ENCODE measurements at regions not wholly inside any gene's neighbourhood (a gene's known extent, or its start where the extent isn't known, plus 50 kb on each side); places are given as distances from the start of the nearest gene placed in this dataset.

DNA sequence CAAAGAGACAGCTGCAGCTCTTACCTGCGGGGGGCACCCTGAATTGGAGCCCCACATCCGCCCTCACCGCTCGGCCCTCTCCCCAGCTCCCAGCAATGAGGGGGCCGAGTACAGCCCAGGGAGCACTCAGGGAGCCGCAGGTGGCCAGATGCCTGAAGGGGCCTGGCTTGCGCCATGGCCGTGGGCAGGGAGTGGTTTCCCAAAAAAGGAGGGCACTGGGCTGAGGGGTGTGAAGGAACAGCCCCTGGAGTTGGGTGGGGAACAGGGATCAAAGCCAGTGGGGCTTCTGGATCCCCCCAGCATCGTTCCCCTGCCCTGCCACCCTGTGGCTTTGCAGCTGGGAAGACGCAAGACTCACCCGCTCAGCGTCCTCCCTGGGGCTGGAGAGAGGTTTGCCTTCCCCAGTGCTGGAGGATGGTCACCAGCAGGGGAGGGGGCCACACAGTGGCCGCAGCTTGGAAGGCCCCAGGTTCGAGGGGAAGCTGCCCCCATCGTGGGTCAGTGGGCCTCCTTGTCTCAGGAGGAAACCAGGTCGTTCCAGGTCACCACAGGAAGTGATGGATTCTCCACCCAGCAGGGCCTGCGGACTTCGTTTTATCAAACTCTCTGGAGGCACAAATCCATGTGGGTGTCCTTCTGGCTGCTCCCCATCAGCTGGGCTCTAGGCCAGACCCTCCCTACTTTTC, 68.2 kb upstream of the HPCAL1 start:
- POLR2A ChIA-PET, result no interaction called here
- TF ChIP-seq HDGF (IDR thresholded peaks at IDR 0.05; ENCODE audit: borderline replicate concordance) (no peak), BHLHE40 (IDR thresholded peaks at IDR 0.05; ENCODE audit: borderline replicate concordance) (no peak), SP1 (IDR thresholded peaks at IDR 0.05) (no peak), ZNF384 (IDR thresholded peaks at IDR 0.05) (no peak)
- TF ChIP-seq, protein P1, sequence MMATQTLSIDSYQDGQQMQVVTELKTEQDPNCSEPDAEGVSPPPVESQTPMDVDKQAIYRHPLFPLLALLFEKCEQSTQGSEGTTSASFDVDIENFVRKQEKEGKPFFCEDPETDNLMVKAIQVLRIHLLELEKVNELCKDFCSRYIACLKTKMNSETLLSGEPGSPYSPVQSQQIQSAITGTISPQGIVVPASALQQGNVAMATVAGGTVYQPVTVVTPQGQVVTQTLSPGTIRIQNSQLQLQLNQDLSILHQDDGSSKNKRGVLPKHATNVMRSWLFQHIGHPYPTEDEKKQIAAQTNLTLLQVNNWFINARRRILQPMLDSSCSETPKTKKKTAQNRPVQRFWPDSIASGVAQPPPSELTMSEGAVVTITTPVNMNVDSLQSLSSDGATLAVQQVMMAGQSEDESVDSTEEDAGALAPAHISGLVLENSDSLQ (IDR thresholded peaks at IDR 0.05), result no peak
- CTCF ChIA-PET, result no interaction called here
- no peak for DNase-seq (ENCODE audit: extremely low spot score)

DNA sequence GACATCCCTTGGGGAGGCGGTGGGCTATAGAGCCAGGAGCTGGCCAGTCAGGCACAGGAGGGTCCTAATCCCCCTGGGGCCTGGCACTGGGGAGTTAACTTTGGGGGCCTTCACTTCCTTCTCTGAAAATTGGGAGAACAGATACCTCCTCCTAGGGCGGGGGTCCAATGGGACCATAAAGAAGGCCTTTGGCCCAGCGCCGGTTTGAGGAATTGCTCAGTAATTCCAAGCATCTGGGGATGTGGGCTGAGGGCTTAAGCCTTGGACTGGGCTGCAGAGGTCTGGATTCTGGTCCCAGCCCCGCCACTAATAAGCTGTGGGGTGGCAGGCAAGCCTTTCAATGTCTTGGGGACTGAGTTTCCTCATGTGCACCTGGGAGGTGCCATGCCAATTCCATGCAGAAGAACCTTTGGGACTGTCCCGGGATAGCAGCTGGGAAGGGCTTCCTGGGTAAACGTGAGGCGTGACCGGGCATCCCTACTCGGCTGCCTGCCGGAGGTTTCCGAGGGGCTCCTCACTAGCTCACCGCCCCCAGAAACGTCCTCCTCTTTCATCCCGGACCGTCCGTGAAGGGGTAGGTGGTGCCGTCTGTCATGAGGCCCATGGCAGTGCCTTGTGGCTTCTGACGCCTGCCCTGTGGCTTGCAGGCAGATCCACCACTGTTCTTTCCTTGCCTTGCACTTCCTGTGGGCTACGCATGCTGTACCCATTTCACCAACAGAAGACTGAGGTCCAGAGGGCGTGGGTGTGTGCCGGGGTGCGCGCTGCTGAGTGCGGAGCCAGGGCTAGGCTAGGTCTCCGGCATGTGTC, 67.4 kb upstream of the HPCAL1 start:
- CTCF ChIA-PET, result no interaction called here

DNA sequence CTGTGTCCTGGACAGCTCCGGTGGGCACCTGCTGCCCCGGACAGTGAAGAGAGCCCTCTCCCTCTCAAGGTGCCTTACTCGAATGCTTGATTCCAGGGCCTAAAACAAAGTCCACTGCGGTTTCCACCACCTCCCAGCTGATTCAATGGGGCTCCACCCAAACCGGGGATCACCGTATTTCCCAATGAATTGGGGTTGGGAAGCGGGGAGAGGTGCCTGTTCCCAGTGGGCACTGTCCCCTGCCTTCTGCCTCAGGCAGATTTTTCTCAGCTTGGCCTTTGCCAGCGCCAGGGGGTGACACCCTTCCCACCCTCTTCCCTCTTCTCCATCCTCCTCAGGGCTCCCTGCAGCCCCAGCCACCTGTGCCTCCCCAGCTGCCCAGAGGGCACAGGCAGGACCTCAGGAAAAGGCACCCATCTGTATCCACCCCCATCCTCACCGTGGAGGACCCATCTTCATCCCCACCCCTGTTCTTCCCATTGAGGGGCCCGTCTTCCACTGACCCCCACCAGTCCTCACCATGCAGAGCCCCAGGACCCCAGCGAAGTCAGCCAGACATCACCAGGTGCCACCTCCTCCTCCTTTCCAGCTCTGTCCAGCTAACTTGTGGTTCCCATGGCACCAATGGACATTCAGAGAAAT, 66.7 kb upstream of the HPCAL1 start:
- no peak for DNase-seq (ENCODE audit: extremely low spot score)
- ChIA-PET CTCF (no interaction called here), POLR2A (no interaction called here)

More for the DNA sequence above, 67.4 kb upstream of the HPCAL1 start:
- POLR2A ChIA-PET, result no interaction called here
- TF ChIP-seq BHLHE40 (IDR thresholded peaks at IDR 0.05; ENCODE audit: borderline replicate concordance), result no peak
- TF ChIP-seq LEF1 (IDR thresholded peaks at IDR 0.05; ENCODE audit: borderline replicate concordance), result no peak
- no peak for TF ChIP-seq FOXM1 (IDR thresholded peaks at IDR 0.05; ENCODE audit: borderline replicate concordance)
- no peak for TF ChIP-seq CTBP1 (IDR thresholded peaks at IDR 0.05; ENCODE audit: borderline replicate concordance)
- TF ChIP-seq TARDBP (IDR thresholded peaks at IDR 0.05), result no peak
- TF ChIP-seq ARNT (IDR thresholded peaks at IDR 0.05), result no peak
- TF ChIP-seq SUZ12 (IDR thresholded peaks at IDR 0.05), result no peak
- no peak for TF ChIP-seq ELF4 (IDR thresholded peaks at IDR 0.05)
- no peak for TF ChIP-seq FOXA1 (IDR thresholded peaks at IDR 0.05)
- no peak for TF ChIP-seq FOXK2 (IDR thresholded peaks at IDR 0.05)
- no peak for TF ChIP-seq NFRKB (IDR thresholded peaks at IDR 0.05)
- TF ChIP-seq, protein P1 (IDR thresholded peaks at IDR 0.05), result no peak
- no peak for TF ChIP-seq L3MBTL2 (conservative IDR thresholded peaks at IDR 0.05)
- no peak for TF ChIP-seq HDGF (IDR thresholded peaks at IDR 0.05; ENCODE audit: borderline replicate concordance)
- TF ChIP-seq SP1 (IDR thresholded peaks at IDR 0.05), result no peak
- TF ChIP-seq ZNF384 (IDR thresholded peaks at IDR 0.05), result no peak
- DNase-seq (ENCODE audit: extremely low spot score), result no peak

DNA sequence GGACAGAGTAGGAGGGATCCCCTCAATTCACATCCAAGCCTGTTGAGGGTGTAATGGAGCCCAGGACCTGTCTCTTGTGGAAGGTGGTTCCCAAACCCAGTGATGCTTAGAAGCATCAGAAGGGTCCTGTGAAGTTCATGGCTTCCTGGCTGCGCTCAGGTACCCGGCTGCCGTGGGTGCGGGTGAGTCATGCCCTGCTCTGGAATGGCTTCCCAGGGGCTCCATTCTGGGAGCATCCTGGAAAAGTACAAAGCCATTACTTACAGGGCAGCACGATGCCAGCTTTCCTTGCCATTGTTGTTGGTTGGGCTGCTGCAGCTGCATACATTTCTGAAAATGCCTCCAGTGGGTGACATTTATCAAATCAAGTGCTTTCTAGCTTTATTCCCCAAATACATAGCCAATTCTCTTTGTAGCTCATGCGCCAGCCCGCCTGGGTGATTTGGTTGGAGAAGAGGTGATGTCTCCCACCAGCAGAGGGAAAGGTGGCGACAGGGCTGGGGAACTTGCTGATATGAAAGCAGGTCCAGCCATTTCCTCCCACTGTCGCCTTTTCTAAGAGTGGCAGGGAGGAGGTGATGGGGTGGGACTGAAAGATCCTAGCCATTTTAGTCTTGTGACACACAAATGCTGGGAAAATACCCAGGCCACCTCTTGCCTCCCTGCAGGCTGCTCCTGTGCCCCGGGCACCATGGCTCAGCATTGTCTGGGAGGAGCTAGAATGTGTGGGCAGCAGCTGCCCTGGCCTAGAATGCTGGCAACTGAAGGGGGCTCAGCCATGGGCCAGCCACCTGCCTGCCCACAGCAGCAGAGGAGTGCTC, 65.9 kb upstream of the HPCAL1 start:
- CTCF ChIA-PET, result no interaction called here
- POLR2A ChIA-PET, result no interaction called here

More for the DNA sequence above, 66.7 kb upstream of the HPCAL1 start:
- TF ChIP-seq ELF4 (IDR thresholded peaks at IDR 0.05) (no peak), LEF1 (IDR thresholded peaks at IDR 0.05; ENCODE audit: borderline replicate concordance) (no peak), BHLHE40 (IDR thresholded peaks at IDR 0.05; ENCODE audit: borderline replicate concordance) (no peak), TARDBP (IDR thresholded peaks at IDR 0.05) (no peak), FOXM1 (IDR thresholded peaks at IDR 0.05; ENCODE audit: borderline replicate concordance) (no peak), HDGF (IDR thresholded peaks at IDR 0.05; ENCODE audit: borderline replicate concordance) (no peak), SP1 (IDR thresholded peaks at IDR 0.05) (no peak), NFRKB (IDR thresholded peaks at IDR 0.05) (no peak), SUZ12 (IDR thresholded peaks at IDR 0.05) (no peak), L3MBTL2 (conservative IDR thresholded peaks at IDR 0.05) (no peak), FOXA1 (IDR thresholded peaks at IDR 0.05) (no peak)

More for the DNA sequence above, 65.9 kb upstream of the HPCAL1 start:
- no peak for DNase-seq (ENCODE audit: extremely low spot score)
- TF ChIP-seq TARDBP (IDR thresholded peaks at IDR 0.05) (no peak), LEF1 (IDR thresholded peaks at IDR 0.05; ENCODE audit: borderline replicate concordance) (no peak), FOXM1 (IDR thresholded peaks at IDR 0.05; ENCODE audit: borderline replicate concordance) (no peak), ZNF384 (IDR thresholded peaks at IDR 0.05) (no peak), SP1 (IDR thresholded peaks at IDR 0.05) (no peak), ELF4 (IDR thresholded peaks at IDR 0.05) (no peak), CTBP1 (IDR thresholded peaks at IDR 0.05; ENCODE audit: borderline replicate concordance) (no peak), SUZ12 (IDR thresholded peaks at IDR 0.05) (no peak), L3MBTL2 (conservative IDR thresholded peaks at IDR 0.05) (no peak), HDGF (IDR thresholded peaks at IDR 0.05; ENCODE audit: borderline replicate concordance) (no peak)
- TF ChIP-seq, protein P1 (IDR thresholded peaks at IDR 0.05), result no peak

Data from HEK293T (cell line).